ENCODE measurements at regions not wholly inside any gene's neighbourhood (a gene's known extent, or its start where the extent isn't known, plus 50 kb on each side); places are given as distances from the start of the nearest gene placed in this dataset.

DNA sequence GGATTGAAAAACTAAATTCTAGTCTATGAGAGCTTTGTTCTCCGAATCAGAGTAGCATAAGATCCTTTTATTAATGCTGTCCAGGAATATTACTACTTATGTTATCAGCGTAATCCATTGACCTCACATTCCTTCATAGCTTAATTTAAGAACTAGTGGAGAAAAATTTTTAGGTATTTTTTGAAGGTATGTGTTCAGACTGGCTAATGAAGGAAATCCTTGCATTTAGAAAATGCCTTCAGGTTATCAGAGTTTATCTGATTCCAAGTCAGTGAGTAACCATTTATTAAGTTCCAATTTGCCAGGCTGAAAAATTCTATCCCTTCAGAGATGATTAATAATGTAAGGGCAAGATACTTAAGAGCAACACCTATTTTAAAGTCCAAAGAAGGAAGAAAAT is 338.2 kb upstream of the B3GALT2 start:
- Histone ChIP-seq H2AFZ (ENCODE audit: low read depth, low read length) (no peak overlapping the region), H3K4me2 (ENCODE audit: insufficient read depth, low read length) (no peak overlapping the region), H3K4me1 (ENCODE audit: insufficient read depth, low read length) (no peaks in the 10 kb centered on the region), H3K27ac (ENCODE audit: low read length) (no peak overlapping the region), H3K9ac (ENCODE audit: low read depth, low read length) (no peak overlapping the region), H3K79me2 (ENCODE audit: insufficient read depth, low read length) (no peaks in the 10 kb centered on the region), H3K36me3 (ENCODE audit: insufficient read depth, low read length) (no peaks in the 10 kb centered on the region), H3K9me3 (ENCODE audit: insufficient read depth, low read length, severe bottlenecking) (no peaks in the 10 kb centered on the region), H3K27me3 (ENCODE audit: insufficient read depth, low read length, poor library complexity) (no peaks in the 10 kb centered on the region), H4K20me1 (ENCODE audit: insufficient read depth, low read length) (no peaks in the 10 kb centered on the region), H3K4me3 (ENCODE audit: low read depth in 1 of 2, low read length in 2 of 2) (no peak overlapping the region)
- ATAC-seq (ENCODE audit: insufficient read depth, low read depth), result no peak
- TF ChIP-seq CTCF (IDR thresholded peaks at IDR 0.05; ENCODE audit: borderline replicate concordance, extremely low read depth, low read length, poor library complexity, severe bottlenecking) (no peak), EZH2 (IDR thresholded peaks at IDR 0.05; ENCODE audit: borderline replicate concordance, low read depth, low read length, severe bottlenecking) (no peak)
- DNase-seq, result no peak

DNA sequence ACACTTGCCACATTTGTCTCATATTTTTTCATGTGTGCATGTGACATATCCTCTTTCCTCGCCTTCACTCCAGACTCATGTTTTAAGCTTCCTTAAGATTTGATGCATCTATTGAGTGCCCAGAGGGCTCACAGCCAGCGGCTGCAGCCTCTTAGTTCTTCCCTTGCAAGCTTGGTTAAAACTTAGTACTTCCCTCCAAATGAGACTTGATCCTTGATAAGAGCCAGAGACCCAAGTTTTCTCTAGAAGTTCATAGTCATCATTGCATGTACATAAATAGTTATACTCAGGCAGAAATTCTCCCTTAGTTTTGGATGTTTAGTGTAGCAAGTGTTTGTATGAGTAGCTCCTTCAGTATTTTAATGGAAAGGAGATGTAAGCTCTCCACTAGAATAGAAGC is 337.6 kb upstream of the B3GALT2 start:
- H3K4me2 ChIP-seq (ENCODE audit: insufficient read depth, low read length), result no peak overlapping the region
- DNase-seq (no peak), ATAC-seq (ENCODE audit: insufficient read depth, low read depth) (no peak)
- H3K79me2 ChIP-seq (ENCODE audit: insufficient read depth, low read length), result no peaks in the 10 kb centered on the region
- H2AFZ ChIP-seq (ENCODE audit: low read depth, low read length), result no peak overlapping the region
- H3K4me1 ChIP-seq (ENCODE audit: insufficient read depth, low read length), result no peaks in the 10 kb centered on the region
- H4K20me1 ChIP-seq (ENCODE audit: insufficient read depth, low read length), result no peaks in the 10 kb centered on the region
- no peak overlapping the region for H3K9ac ChIP-seq (ENCODE audit: low read depth, low read length)
- no peak overlapping the region for H3K4me3 ChIP-seq (ENCODE audit: low read depth in 1 of 2, low read length in 2 of 2)
- H3K36me3 ChIP-seq (ENCODE audit: insufficient read depth, low read length), result no peaks in the 10 kb centered on the region
- no peaks in the 10 kb centered on the region for H3K27me3 ChIP-seq (ENCODE audit: insufficient read depth, low read length, poor library complexity)
- TF ChIP-seq EZH2 (IDR thresholded peaks at IDR 0.05; ENCODE audit: borderline replicate concordance, low read depth, low read length, severe bottlenecking) (no peak), CTCF (IDR thresholded peaks at IDR 0.05; ENCODE audit: borderline replicate concordance, extremely low read depth, low read length, poor library complexity, severe bottlenecking) (no peak)
- no peak overlapping the region for H3K27ac ChIP-seq (ENCODE audit: low read length)
- no peaks in the 10 kb centered on the region for H3K9me3 ChIP-seq (ENCODE audit: insufficient read depth, low read length, severe bottlenecking)

GRCh38 chr1:193520472-193520871 is 334.1 kb upstream of the B3GALT2 start:
- Histone ChIP-seq H3K36me3 (ENCODE audit: insufficient read depth, low read length) (no peaks in the 10 kb centered on the region), H3K9ac (ENCODE audit: low read depth, low read length) (no peak overlapping the region), H3K27ac (ENCODE audit: low read length) (no peak overlapping the region), H3K79me2 (ENCODE audit: insufficient read depth, low read length) (no peaks in the 10 kb centered on the region), H3K9me3 (ENCODE audit: insufficient read depth, low read length, severe bottlenecking) (no peaks in the 10 kb centered on the region), H3K27me3 (ENCODE audit: insufficient read depth, low read length, poor library complexity) (no peaks in the 10 kb centered on the region), H2AFZ (ENCODE audit: low read depth, low read length) (no peak overlapping the region), H3K4me3 (ENCODE audit: low read depth in 1 of 2, low read length in 2 of 2) (no peak overlapping the region), H3K4me2 (ENCODE audit: insufficient read depth, low read length) (no peak overlapping the region), H3K4me1 (ENCODE audit: insufficient read depth, low read length) (no peaks in the 10 kb centered on the region), H4K20me1 (ENCODE audit: insufficient read depth, low read length) (no peaks in the 10 kb centered on the region)
- DNase-seq (no peak), ATAC-seq (ENCODE audit: insufficient read depth, low read depth) (no peak)
- TF ChIP-seq EZH2 (IDR thresholded peaks at IDR 0.05; ENCODE audit: borderline replicate concordance, low read depth, low read length, severe bottlenecking), result no peak
- no peak for TF ChIP-seq CTCF (IDR thresholded peaks at IDR 0.05; ENCODE audit: borderline replicate concordance, extremely low read depth, low read length, poor library complexity, severe bottlenecking)

DNA sequence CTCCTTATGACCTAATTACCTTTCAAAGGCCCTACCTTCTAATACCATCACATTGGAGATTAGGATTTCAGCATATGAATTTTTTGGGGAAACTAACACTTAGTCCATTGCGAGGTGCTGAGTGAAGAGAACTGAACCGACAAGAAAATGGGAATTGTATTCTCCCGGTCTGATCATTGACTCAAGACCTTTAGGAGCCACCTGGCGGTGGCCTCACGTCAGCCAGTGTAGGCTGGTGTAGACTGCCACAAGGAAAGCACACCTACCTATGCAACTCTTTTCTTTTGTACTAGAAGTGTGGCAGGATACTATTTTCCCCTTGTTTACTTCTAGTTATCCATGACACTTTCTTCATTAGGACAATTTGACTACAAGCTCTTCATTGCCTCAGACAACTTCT is 333.5 kb upstream of the B3GALT2 start:
- no peaks in the 10 kb centered on the region for H3K79me2 ChIP-seq (ENCODE audit: insufficient read depth, low read length)
- no peaks in the 10 kb centered on the region for H3K27me3 ChIP-seq (ENCODE audit: insufficient read depth, low read length, poor library complexity)
- no peak overlapping the region for H3K4me3 ChIP-seq (ENCODE audit: low read depth in 1 of 2, low read length in 2 of 2)
- no peaks in the 10 kb centered on the region for H4K20me1 ChIP-seq (ENCODE audit: insufficient read depth, low read length)
- no peaks in the 10 kb centered on the region for H3K9me3 ChIP-seq (ENCODE audit: insufficient read depth, low read length, severe bottlenecking)
- DNase-seq (no peak), ATAC-seq (ENCODE audit: insufficient read depth, low read depth) (no peak)
- no peak for TF ChIP-seq CTCF (IDR thresholded peaks at IDR 0.05; ENCODE audit: borderline replicate concordance, extremely low read depth, low read length, poor library complexity, severe bottlenecking)
- TF ChIP-seq EZH2 (IDR thresholded peaks at IDR 0.05; ENCODE audit: borderline replicate concordance, low read depth, low read length, severe bottlenecking), result no peak
- H3K27ac ChIP-seq (ENCODE audit: low read length), result no peak overlapping the region
- H3K9ac ChIP-seq (ENCODE audit: low read depth, low read length), result no peak overlapping the region
- H3K4me1 ChIP-seq (ENCODE audit: insufficient read depth, low read length), result no peaks in the 10 kb centered on the region
- H2AFZ ChIP-seq (ENCODE audit: low read depth, low read length), result no peak overlapping the region
- H3K4me2 ChIP-seq (ENCODE audit: insufficient read depth, low read length), result no peak overlapping the region
- no peaks in the 10 kb centered on the region for H3K36me3 ChIP-seq (ENCODE audit: insufficient read depth, low read length)
